ENCODE measurements at regions not wholly inside any gene's neighbourhood (a gene's known extent, or its start where the extent isn't known, plus 50 kb on each side); places are given as distances from the start of the nearest gene placed in this dataset.
A peak's percentile ranks its signal among the peaks of the same experiment; 100 is the strongest.
"Not testable (repeated sequence)": the region's sequence is repeated elsewhere in the genome, so short reads cannot be mapped to it uniquely, and the experiment has no call there.

GRCh38 chr3:159884661-159885402 is 103.8 kb upstream of the IL12A start:
- peak; percentile 31 to 65 (median 41) for DNase-seq

GRCh38 chr3:159886050-159886449 is 102.6 kb upstream of the IL12A start:
- DNase-seq = no peak

GRCh38 chr3:159886530-159886929 is 102.1 kb upstream of the IL12A start:
- DNase-seq = not testable (repeated sequence)

GRCh38 chr3:159887168-159887567 is 101.5 kb upstream of the IL12A start:
- DNase-seq = no peak

- no peak for DNase-seq
Observed at GRCh38 chr3:159887911-159888310, 100.7 kb upstream of the IL12A start.

- DNase-seq = peak in 1 of 3 experiments; percentile 29
Observed at GRCh38 chr3:159892171-159892795, 96.4 kb upstream of the IL12A start.

- no peak for DNase-seq
Observed at GRCh38 chr3:159892801-159893200, 95.8 kb upstream of the IL12A start.

GRCh38 chr3:159894386-159894785 is 94.2 kb upstream of the IL12A start:
- no peak for DNase-seq

GRCh38 chr3:159895430-159895829 is 93.2 kb upstream of the IL12A start:
- DNase-seq = no peak

GRCh38 chr3:159896543-159896942 is 92.1 kb upstream of the IL12A start:
- DNase-seq = no peak

- no peak for DNase-seq
Observed at GRCh38 chr3:159897331-159898075, 91.1 kb upstream of the IL12A start.

GRCh38 chr3:159898147-159898546 is 90.5 kb upstream of the IL12A start:
- DNase-seq = no peak

- DNase-seq = no peak
Observed at GRCh38 chr3:159899166-159899565, 89.5 kb upstream of the IL12A start.

GRCh38 chr3:159902546-159903314 is 85.9 kb upstream of the IL12A start:
- DNase-seq = no peak

- DNase-seq = no peak
Observed at GRCh38 chr3:159904455-159904854, 84.2 kb upstream of the IL12A start.

- no peak for DNase-seq
Observed at GRCh38 chr3:159904911-159905310, 83.7 kb upstream of the IL12A start.

- no peak for DNase-seq
Observed at GRCh38 chr3:159907828-159908227, 80.8 kb upstream of the IL12A start.

- DNase-seq = no peak
Observed at GRCh38 chr3:159910991-159911663, 77.5 kb upstream of the IL12A start.

GRCh38 chr3:159911664-159912037 is 77.0 kb upstream of the IL12A start:
- no peak for DNase-seq

- DNase-seq = no peak
Observed at GRCh38 chr3:159913712-159914414, 74.8 kb upstream of the IL12A start.

- no peak for DNase-seq
Observed at GRCh38 chr3:159914426-159914825, 74.2 kb upstream of the IL12A start.

GRCh38 chr3:159916052-159916451 is 72.6 kb upstream of the IL12A start:
- DNase-seq = peak in 1 of 3 experiments; percentile 69

Measured in NCI-H1417 (cell line).